CD14-positive monocyte (primary cell): ENCODE measurements at regions not wholly inside any gene's neighbourhood (a gene's known extent, or its start where the extent isn't known, plus 50 kb on each side); places are given as distances from the start of the nearest gene placed in this dataset.

Experiments
- DNase-seq, 3 donors: peaks; one replicate each; pipeline ENCODE4 v3.0.0-alpha.2; 2011 to 2022
- H2AFZ ChIP-seq: 2 replicates; pipeline ENCODE4 v1.6.0; 2012; ENCODE audit warnings: mild to moderate bottlenecking, low read depth, low read length, inconsistent platforms; ENCODE audit not compliant: insufficient read depth, poor library complexity, severe bottlenecking
- H3K27ac ChIP-seq, 2 donors: 1 replicate in 1 of 2; 2 replicates in 1 of 2; pipeline ENCODE4 v1.5.1; 2012 to 2013; ENCODE audit warnings: low read length in 2 of 2, control low read depth in 1 of 2, inconsistent platforms in 1 of 2, low read depth in 1 of 2, mild to moderate bottlenecking in 1 of 2
- H3K27me3 ChIP-seq, 2 donors: one replicate each; pipeline versions ENCODE4 v1.6.0 to v1.6.1; 2011 to 2013; ENCODE audit warnings: low read length in 2 of 2; ENCODE audit not compliant: control insufficient read depth in 2 of 2, insufficient read depth in 2 of 2
- H3K36me3 ChIP-seq, 2 donors: replicated peaks in 1 of 2; 1 replicate in 1 of 2; 2 replicates in 1 of 2; pipeline versions ENCODE4 v1.5.1 to v1.6.1; 2012 to 2013; ENCODE audit warnings: low read length in 2 of 2, control low read depth in 1 of 2, inconsistent platforms in 1 of 2, mild to moderate bottlenecking in 1 of 2; ENCODE audit not compliant: insufficient read depth in 2 of 2, control insufficient read depth in 1 of 2
- H3K4me1 ChIP-seq, 2 donors: 1 replicate in 1 of 2; 2 replicates in 1 of 2; pipeline versions ENCODE4 v1.5.1 to v1.6.1; 2012 to 2013; ENCODE audit warnings: low read length in 2 of 2, control low read depth in 1 of 2, inconsistent platforms in 1 of 2, mild to moderate bottlenecking in 1 of 2, moderate library complexity in 1 of 2; ENCODE audit not compliant: insufficient read depth in 2 of 2, control insufficient read depth in 1 of 2
- H3K4me2 ChIP-seq: replicated peaks from 2 replicates; pipeline ENCODE3; 2012; ENCODE audit warnings: low read length, moderate library complexity, mild to moderate bottlenecking; ENCODE audit not compliant: poor library complexity, severe bottlenecking; ENCODE audit errors: extremely low read depth
- H3K4me3 ChIP-seq, 3 experiments: fragments of 200-600 bp in 1 of 3; sonication (generic) in 1 of 3; replicated peaks in 1 of 3; 1 replicate in 2 of 3; 2 replicates in 1 of 3; pipeline ENCODE4 v1.5.1; 2011 to 2013; ENCODE audit warnings: low read length in 3 of 3, mild to moderate bottlenecking in 3 of 3, control low read depth in 2 of 3, low read depth in 2 of 3, inconsistent platforms in 1 of 3, moderate library complexity in 1 of 3
- H3K79me2 ChIP-seq: 2 replicates; pipeline ENCODE4 v1.6.0; 2012; ENCODE audit warnings: mild to moderate bottlenecking, control low read depth, inconsistent platforms, low read length, moderate library complexity; ENCODE audit not compliant: insufficient read depth
- H3K9ac ChIP-seq: 2 replicates; pipeline ENCODE4 v1.6.0; 2017; ENCODE audit warnings: low read length, mild to moderate bottlenecking; ENCODE audit not compliant: insufficient read depth, poor library complexity, severe bottlenecking
- H3K9me3 ChIP-seq, 2 donors: replicated peaks in 1 of 2; 1 replicate in 1 of 2; 2 replicates in 1 of 2; pipeline versions ENCODE4 v1.5.1 to v1.6.1; 2012 to 2013; ENCODE audit warnings: low read length in 2 of 2, control low read depth in 1 of 2; ENCODE audit not compliant: control insufficient read depth in 1 of 2, insufficient read depth in 1 of 2
- H4K20me1 ChIP-seq: 2 replicates; pipeline ENCODE4 v1.6.0; 2012; ENCODE audit warnings: mild to moderate bottlenecking, low read length, control low read depth, moderate library complexity; ENCODE audit not compliant: insufficient read depth
- H3K27ac Mint-ChIP-seq, 7 donors: one replicate each; pipeline ENCODE4 v1.8.0; 2020; ENCODE audit warnings: mild to moderate bottlenecking in 7 of 7, mixed read lengths in 7 of 7, moderate library complexity in 6 of 7, inconsistent platforms in 2 of 7
- H3K27me3 Mint-ChIP-seq, 3 donors: one replicate each; pipeline ENCODE4 v1.8.0; 2021 to 2022; ENCODE audit warnings: low read depth in 3 of 3, mild to moderate bottlenecking in 3 of 3, mixed read lengths in 3 of 3, moderate library complexity in 3 of 3, inconsistent platforms in 1 of 3
- H3K36me3 Mint-ChIP-seq, 2 donors: one replicate each; pipeline ENCODE4 v1.8.0; 2020; ENCODE audit warnings: mixed read lengths in 2 of 2, inconsistent platforms in 1 of 2, mild to moderate bottlenecking in 1 of 2
- H3K4me1 Mint-ChIP-seq: one replicate; pipeline ENCODE4 v1.8.0; 2020; ENCODE audit warnings: mild to moderate bottlenecking, mixed read lengths
- H3K4me3 Mint-ChIP-seq, 2 donors: one replicate each; pipeline ENCODE4 v1.8.0; 2020; ENCODE audit warnings: mild to moderate bottlenecking in 2 of 2, mixed read lengths in 2 of 2, moderate library complexity in 1 of 2
- H3K9me3 Mint-ChIP-seq, 7 donors: one replicate each; pipeline ENCODE4 v1.8.0; 2020 to 2022; ENCODE audit warnings: mixed read lengths in 7 of 7, mild to moderate bottlenecking in 6 of 7, moderate library complexity in 6 of 7, inconsistent platforms in 2 of 7
- WGBS: methylation state at CpG from one replicate; pipeline ENCODE4 v1.1.5; 2013; ENCODE audit warnings: missing lambda C conversion rate; ENCODE audit not compliant: insufficient coverage; 5-methylcytosine and 5-hydroxymethylcytosine counted together
- intact Hi-C, 2 donors: fragments of 100-400 bp; cut with micrococcal nuclease; formaldehyde crosslinking; loops; one replicate each; pipeline versions ENCODE4 v1.15.0 to v1.15.1; 2023
- TF ChIP-seq, protein P1 (sequence below): fragments of 200-600 bp; IDR thresholded peaks from one replicate; pipeline ENCODE4 v1.8.0; 2022; ENCODE audit warnings: antibody characterized with exemption, mild to moderate bottlenecking

DNA sequence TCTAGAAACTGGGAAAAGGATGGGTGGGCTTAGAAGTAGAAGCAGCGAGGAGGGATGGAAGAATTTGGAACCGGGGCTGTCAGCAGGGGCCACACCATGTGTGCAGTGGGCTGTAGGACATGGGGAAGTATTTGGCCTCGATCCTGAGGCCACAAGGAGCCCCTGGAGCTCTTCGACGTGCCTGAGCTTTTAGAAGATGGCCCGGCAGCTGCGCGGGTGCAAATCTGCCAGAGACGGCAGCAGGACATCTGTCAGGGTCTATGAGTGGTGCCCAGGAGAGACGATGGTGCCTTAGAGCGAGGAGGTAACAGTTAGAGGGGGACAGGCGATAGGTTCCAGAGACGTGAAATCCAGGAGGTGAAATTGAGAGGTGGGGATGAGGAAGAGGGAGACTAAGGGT is 321.1 kb downstream of the UACA start:
- peaks cover 26 to 28% of the 10 kb centered on the region in 2 donors for H3K4me1 ChIP-seq
- no peak for DNase-seq
- 95% methylated on average over 12 of the region's 13 CpGs for WGBS
- H3K36me3 ChIP-seq, result no peaks in the 10 kb centered on the region
- intact Hi-C loops, result no loop called here
- H2AFZ ChIP-seq, result no peak overlapping the region
- Mint-ChIP-seq H3K27ac (no peak overlapping the region), H3K27me3 (peaks cover 5 to 14% (median 12%) of the 10 kb centered on the region in 3 donors), H3K4me3 (peak overlapping the region in 1 of 2 donors; percentile 26), H3K36me3 (peaks cover 0 to 3% of the 10 kb centered on the region in 2 donors), H3K9me3 (no peaks in the 10 kb centered on the region), H3K4me1 (peaks cover 25% of the 10 kb centered on the region)
- H3K4me2 ChIP-seq, result no peak overlapping the region
- no peaks in the 10 kb centered on the region for H3K27me3 ChIP-seq
- no peaks in the 10 kb centered on the region for H3K9me3 ChIP-seq
- no peaks in the 10 kb centered on the region for H3K79me2 ChIP-seq
- H3K27ac ChIP-seq, result no peak overlapping the region
- H3K4me3 ChIP-seq, result no peak overlapping the region
- H3K9ac ChIP-seq, result no peak overlapping the region
- H4K20me1 ChIP-seq, result no peaks in the 10 kb centered on the region
- TF ChIP-seq, protein P1, sequence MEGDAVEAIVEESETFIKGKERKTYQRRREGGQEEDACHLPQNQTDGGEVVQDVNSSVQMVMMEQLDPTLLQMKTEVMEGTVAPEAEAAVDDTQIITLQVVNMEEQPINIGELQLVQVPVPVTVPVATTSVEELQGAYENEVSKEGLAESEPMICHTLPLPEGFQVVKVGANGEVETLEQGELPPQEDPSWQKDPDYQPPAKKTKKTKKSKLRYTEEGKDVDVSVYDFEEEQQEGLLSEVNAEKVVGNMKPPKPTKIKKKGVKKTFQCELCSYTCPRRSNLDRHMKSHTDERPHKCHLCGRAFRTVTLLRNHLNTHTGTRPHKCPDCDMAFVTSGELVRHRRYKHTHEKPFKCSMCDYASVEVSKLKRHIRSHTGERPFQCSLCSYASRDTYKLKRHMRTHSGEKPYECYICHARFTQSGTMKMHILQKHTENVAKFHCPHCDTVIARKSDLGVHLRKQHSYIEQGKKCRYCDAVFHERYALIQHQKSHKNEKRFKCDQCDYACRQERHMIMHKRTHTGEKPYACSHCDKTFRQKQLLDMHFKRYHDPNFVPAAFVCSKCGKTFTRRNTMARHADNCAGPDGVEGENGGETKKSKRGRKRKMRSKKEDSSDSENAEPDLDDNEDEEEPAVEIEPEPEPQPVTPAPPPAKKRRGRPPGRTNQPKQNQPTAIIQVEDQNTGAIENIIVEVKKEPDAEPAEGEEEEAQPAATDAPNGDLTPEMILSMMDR, result no peak

DNA sequence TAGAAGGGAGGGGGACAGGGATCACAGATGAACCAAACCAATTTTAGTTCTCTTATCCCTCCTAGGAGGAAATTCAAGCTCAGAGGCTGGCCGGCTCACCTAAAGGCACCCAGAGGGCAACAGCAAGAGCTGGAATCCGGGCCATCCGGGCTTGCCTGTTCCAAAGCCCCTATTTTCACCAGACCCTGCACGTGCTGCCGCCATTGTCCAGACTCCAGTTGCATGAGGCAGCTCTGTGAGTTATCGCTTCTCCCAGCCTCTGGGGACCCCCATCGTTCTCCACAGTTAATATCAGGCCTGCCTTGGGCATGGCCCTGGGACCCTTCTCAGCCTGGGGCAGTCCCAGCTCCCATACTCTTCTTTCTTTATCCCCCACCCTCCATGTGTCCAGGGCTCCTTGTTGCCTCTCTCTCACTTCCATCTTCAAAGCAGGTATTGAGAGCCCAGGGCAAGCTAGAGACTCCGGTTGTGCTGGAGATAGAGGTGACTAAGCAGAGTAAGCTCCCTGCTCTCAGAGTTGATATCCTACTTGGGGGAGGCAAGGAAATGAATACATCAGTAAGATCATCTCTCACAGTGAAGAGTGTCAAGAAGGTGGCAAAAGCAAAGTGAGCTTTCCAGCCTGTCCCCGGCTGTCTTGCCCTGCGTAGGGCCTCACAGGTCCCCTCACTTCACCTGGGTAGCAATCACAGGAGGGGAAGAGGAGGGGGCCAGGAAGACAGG is 322.8 kb downstream of the UACA start:
- H3K27me3 Mint-ChIP-seq, result peaks cover 5 to 14% (median 12%) of the 10 kb centered on the region in 3 donors
- no peak overlapping the region for H3K4me2 ChIP-seq
- H4K20me1 ChIP-seq, result no peaks in the 10 kb centered on the region
- no peaks in the 10 kb centered on the region for H3K36me3 Mint-ChIP-seq
- no peaks in the 10 kb centered on the region for H3K79me2 ChIP-seq
- peaks cover 34 to 37% of the 10 kb centered on the region in 2 donors for H3K4me1 ChIP-seq
- H3K36me3 ChIP-seq, result no peaks in the 10 kb centered on the region
- peak overlapping the region in 1 of 7 donors; percentile 25 for H3K27ac Mint-ChIP-seq
- H3K4me1 Mint-ChIP-seq, result peaks cover 34% of the 10 kb centered on the region
- 91% methylated on average over 6 of the region's 10 CpGs for WGBS
- no peak overlapping the region for H3K9ac ChIP-seq
- H3K4me3 ChIP-seq, result no peak overlapping the region
- no peak overlapping the region for H3K27ac ChIP-seq
- no peaks in the 10 kb centered on the region for H3K27me3 ChIP-seq
- no peak for DNase-seq
- H3K9me3 ChIP-seq, result no peaks in the 10 kb centered on the region
- H3K4me3 Mint-ChIP-seq, result no peak overlapping the region
- no peak overlapping the region for H2AFZ ChIP-seq
- no peaks in the 10 kb centered on the region for H3K9me3 Mint-ChIP-seq
- TF ChIP-seq, protein P1, result no peak
- intact Hi-C loops, result no loop called here
